Activated naive CD4-positive, alpha-beta T cell treated with anti-CD3 and anti-CD28 coated beads, Interleukin-2, amount 50 U/mL, for 24 hours (primary cell): ENCODE measurements at regions not wholly inside any gene's neighbourhood (a gene's known extent, or its start where the extent isn't known, plus 50 kb on each side); places are given as distances from the start of the nearest gene placed in this dataset.

Source experiments
- H3K27ac Mint-ChIP-seq: one replicate; pipeline ENCODE4 v1.8.0; 2021; ENCODE audit warnings: mild to moderate bottlenecking, mixed read lengths
- H3K27me3 Mint-ChIP-seq: one replicate; pipeline ENCODE4 v1.8.0; 2021; ENCODE audit warnings: mixed read lengths
- H3K36me3 Mint-ChIP-seq: one replicate; pipeline ENCODE4 v1.8.0; 2021; ENCODE audit warnings: mixed read lengths
- H3K4me1 Mint-ChIP-seq: one replicate; pipeline ENCODE4 v1.8.0; 2021; ENCODE audit warnings: mixed read lengths
- H3K4me3 Mint-ChIP-seq: one replicate; pipeline ENCODE4 v1.8.0; 2021; ENCODE audit warnings: mild to moderate bottlenecking, mixed read lengths
- H3K9me3 Mint-ChIP-seq: one replicate; pipeline ENCODE4 v1.8.0; 2021; ENCODE audit warnings: mixed read lengths

GRCh38 chr14:104280902-104281767, 142.7 kb downstream of the KIF26A start:
- Mint-ChIP-seq H3K4me1 (no peaks in the 10 kb centered on the region), H3K4me3 (no peak overlapping the region), H3K27ac (no peak overlapping the region), H3K27me3 (peaks cover 5% of the 10 kb centered on the region), H3K36me3 (no peaks in the 10 kb centered on the region), H3K9me3 (no peaks in the 10 kb centered on the region)

- H3K36me3 Mint-ChIP-seq, result no peaks in the 10 kb centered on the region
- peaks cover 5% of the 10 kb centered on the region for H3K27me3 Mint-ChIP-seq
- H3K9me3 Mint-ChIP-seq, result no peaks in the 10 kb centered on the region
- H3K4me1 Mint-ChIP-seq, result no peaks in the 10 kb centered on the region
- no peak overlapping the region for H3K4me3 Mint-ChIP-seq
- H3K27ac Mint-ChIP-seq, result no peak overlapping the region
These were observed 143.4 kb downstream of the KIF26A start for GRCh38 chr14:104281768-104282301.

GRCh38 chr14:104282332-104283196, 144.2 kb downstream of the KIF26A start:
- H3K27me3 Mint-ChIP-seq, result peaks cover 5% of the 10 kb centered on the region
- H3K27ac Mint-ChIP-seq, result no peak overlapping the region
- H3K4me3 Mint-ChIP-seq, result no peak overlapping the region
- H3K9me3 Mint-ChIP-seq, result no peaks in the 10 kb centered on the region
- no peaks in the 10 kb centered on the region for H3K36me3 Mint-ChIP-seq
- H3K4me1 Mint-ChIP-seq, result no peaks in the 10 kb centered on the region

GRCh38 chr14:104283197-104284106, 145.1 kb downstream of the KIF26A start:
- peaks cover 3% of the 10 kb centered on the region for H3K27me3 Mint-ChIP-seq
- no peak overlapping the region for H3K27ac Mint-ChIP-seq
- H3K4me3 Mint-ChIP-seq, result no peak overlapping the region
- H3K9me3 Mint-ChIP-seq, result no peaks in the 10 kb centered on the region
- H3K36me3 Mint-ChIP-seq, result no peaks in the 10 kb centered on the region
- H3K4me1 Mint-ChIP-seq, result no peaks in the 10 kb centered on the region

GRCh38 chr14:104284107-104284592, 145.8 kb downstream of the KIF26A start:
- no peaks in the 10 kb centered on the region for H3K27me3 Mint-ChIP-seq
- no peak overlapping the region for H3K4me3 Mint-ChIP-seq
- no peaks in the 10 kb centered on the region for H3K9me3 Mint-ChIP-seq
- no peaks in the 10 kb centered on the region for H3K4me1 Mint-ChIP-seq
- no peaks in the 10 kb centered on the region for H3K36me3 Mint-ChIP-seq
- no peak overlapping the region for H3K27ac Mint-ChIP-seq

GRCh38 chr14:104284636-104285507, 146.5 kb downstream of the KIF26A start:
- Mint-ChIP-seq H3K36me3 (no peaks in the 10 kb centered on the region), H3K27ac (no peak overlapping the region), H3K4me3 (no peak overlapping the region), H3K9me3 (no peaks in the 10 kb centered on the region), H3K4me1 (no peaks in the 10 kb centered on the region), H3K27me3 (no peaks in the 10 kb centered on the region)

GRCh38 chr14:104285508-104285840, 147.1 kb downstream of the KIF26A start:
- H3K27ac Mint-ChIP-seq, result no peak overlapping the region
- H3K4me1 Mint-ChIP-seq, result no peaks in the 10 kb centered on the region
- H3K27me3 Mint-ChIP-seq, result no peaks in the 10 kb centered on the region
- no peak overlapping the region for H3K4me3 Mint-ChIP-seq
- H3K9me3 Mint-ChIP-seq, result no peaks in the 10 kb centered on the region
- no peaks in the 10 kb centered on the region for H3K36me3 Mint-ChIP-seq

GRCh38 chr14:104286086-104286485, 147.7 kb downstream of the KIF26A start:
- no peaks in the 10 kb centered on the region for H3K4me1 Mint-ChIP-seq
- H3K27ac Mint-ChIP-seq, result no peak overlapping the region
- no peak overlapping the region for H3K4me3 Mint-ChIP-seq
- no peaks in the 10 kb centered on the region for H3K27me3 Mint-ChIP-seq
- H3K9me3 Mint-ChIP-seq, result no peaks in the 10 kb centered on the region
- H3K36me3 Mint-ChIP-seq, result no peaks in the 10 kb centered on the region

GRCh38 chr14:104286496-104286895, 148.1 kb downstream of the KIF26A start:
- H3K9me3 Mint-ChIP-seq, result no peaks in the 10 kb centered on the region
- H3K27me3 Mint-ChIP-seq, result no peaks in the 10 kb centered on the region
- H3K4me3 Mint-ChIP-seq, result no peak overlapping the region
- H3K36me3 Mint-ChIP-seq, result no peaks in the 10 kb centered on the region
- no peak overlapping the region for H3K27ac Mint-ChIP-seq
- no peaks in the 10 kb centered on the region for H3K4me1 Mint-ChIP-seq

GRCh38 chr14:104287301-104288009, 149.1 kb downstream of the KIF26A start:
- Mint-ChIP-seq H3K27me3 (no peaks in the 10 kb centered on the region), H3K4me3 (no peak overlapping the region), H3K27ac (no peak overlapping the region), H3K9me3 (no peaks in the 10 kb centered on the region), H3K4me1 (no peaks in the 10 kb centered on the region), H3K36me3 (no peaks in the 10 kb centered on the region)

GRCh38 chr14:104288272-104288671, 149.9 kb downstream of the KIF26A start:
- Mint-ChIP-seq H3K4me3 (no peak overlapping the region), H3K36me3 (no peaks in the 10 kb centered on the region), H3K4me1 (no peaks in the 10 kb centered on the region), H3K27me3 (no peaks in the 10 kb centered on the region), H3K27ac (no peak overlapping the region), H3K9me3 (no peaks in the 10 kb centered on the region)

- Mint-ChIP-seq H3K27me3 (no peaks in the 10 kb centered on the region), H3K36me3 (no peaks in the 10 kb centered on the region), H3K4me3 (no peak overlapping the region), H3K27ac (no peak overlapping the region), H3K4me1 (no peaks in the 10 kb centered on the region), H3K9me3 (no peaks in the 10 kb centered on the region)
These were observed 151.1 kb downstream of the KIF26A start for GRCh38 chr14:104289507-104289906.

GRCh38 chr14:104290058-104290667, 151.8 kb downstream of the KIF26A start:
- Mint-ChIP-seq H3K4me1 (no peaks in the 10 kb centered on the region), H3K36me3 (no peaks in the 10 kb centered on the region), H3K4me3 (no peak overlapping the region), H3K27ac (no peak overlapping the region), H3K27me3 (no peaks in the 10 kb centered on the region), H3K9me3 (no peaks in the 10 kb centered on the region)
